ENCODE measurements at regions not wholly inside any gene's neighbourhood (a gene's known extent, or its start where the extent isn't known, plus 50 kb on each side); places are given as distances from the start of the nearest gene placed in this dataset.

DNA sequence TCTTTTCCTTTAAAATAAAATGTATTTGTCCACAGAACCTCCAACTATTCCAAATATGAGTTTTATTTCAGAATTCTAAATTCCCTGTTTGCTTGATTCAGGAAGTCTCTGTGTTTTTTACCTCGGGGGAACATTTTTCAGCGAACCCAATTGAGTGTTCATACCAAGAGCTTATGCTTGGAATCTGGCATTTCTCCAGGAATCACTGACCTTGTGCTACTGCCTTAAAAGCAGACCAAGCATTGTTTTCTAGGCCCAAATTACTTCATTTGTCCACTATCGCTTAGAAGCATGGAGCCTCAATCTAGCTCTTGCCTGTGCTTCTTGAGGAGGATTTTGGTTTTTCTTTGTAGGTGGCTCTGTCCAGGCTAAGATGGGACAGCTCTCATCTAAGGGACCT is 59.4 kb downstream of the EBLN1 start:
- Histone ChIP-seq H3K9me3 (no peaks in the 10 kb centered on the region), H3K27me3 (no peaks in the 10 kb centered on the region), H3K4me3 (no peak overlapping the region), H3K27ac (no peak overlapping the region), H3K4me1 (no peaks in the 10 kb centered on the region), H3K36me3 (no peaks in the 10 kb centered on the region)
- TF ChIP-seq EP300 (IDR thresholded peaks at IDR 0.05) (no peak), CTCF (IDR thresholded peaks at IDR 0.05) (no peak), POLR2A (IDR thresholded peaks at IDR 0.05) (no peak), POLR2AphosphoS5 (IDR thresholded peaks at IDR 0.05) (no peak)
- peak in 1 of 2 donors; percentile 40 for DNase-seq
- intact Hi-C loops (cut with DNase I; ENCODE audit: low total_unique reads) = no loop called here
- 51 to 71% (median 67%) methylated on average over 3 of the region's 3 CpGs for WGBS, 5 donors

DNA sequence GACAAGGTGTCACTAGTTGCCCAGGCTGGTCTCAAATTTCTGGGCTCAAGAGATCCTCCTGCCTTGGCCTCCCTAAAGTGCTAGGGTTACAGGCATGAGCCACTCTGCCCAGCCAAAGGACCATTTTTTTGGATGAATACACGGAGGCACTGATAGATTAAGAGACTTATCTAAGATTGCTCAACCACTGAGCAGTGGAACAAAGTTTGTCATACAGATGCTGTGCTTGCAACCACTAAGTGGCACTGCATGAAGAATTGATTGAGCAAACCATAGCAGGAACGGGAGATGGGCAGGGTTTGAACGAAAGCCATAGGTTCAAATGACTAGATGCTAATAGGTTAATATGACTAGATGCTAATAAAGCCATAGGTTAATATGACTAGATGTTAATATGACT is 61.1 kb downstream of the EBLN1 start:
- Histone ChIP-seq H3K4me1 (no peaks in the 10 kb centered on the region), H3K27me3 (no peaks in the 10 kb centered on the region), H3K4me3 (no peak overlapping the region), H3K9me3 (no peaks in the 10 kb centered on the region), H3K27ac (no peak overlapping the region), H3K36me3 (no peaks in the 10 kb centered on the region)
- no peak for DNase-seq
- 41 to 65% (median 60%) methylated on average over 3 of the region's 3 CpGs for WGBS, 5 donors
- TF ChIP-seq POLR2AphosphoS5 (IDR thresholded peaks at IDR 0.05) (no peak), POLR2A (IDR thresholded peaks at IDR 0.05) (no peak), EP300 (IDR thresholded peaks at IDR 0.05) (no peak), CTCF (IDR thresholded peaks at IDR 0.05) (no peak)
- intact Hi-C loops (cut with DNase I; ENCODE audit: low total_unique reads) = no loop called here

GRCh38 chr10:22152403-22152802 is 65.4 kb downstream of the EBLN1 start:
- H3K27me3 ChIP-seq = no peaks in the 10 kb centered on the region
- no peak overlapping the region for H3K4me3 ChIP-seq
- 83 to 86% (median 84%) methylated on average over 1 of the region's 1 CpG for WGBS, 5 donors
- no peak for DNase-seq
- peaks cover 0 to 13% (median 12%) of the 10 kb centered on the region in 4 donors for H3K9me3 ChIP-seq
- H3K36me3 ChIP-seq = no peaks in the 10 kb centered on the region
- H3K4me1 ChIP-seq = no peaks in the 10 kb centered on the region
- TF ChIP-seq POLR2A (IDR thresholded peaks at IDR 0.05) = no peak
- TF ChIP-seq POLR2AphosphoS5 (IDR thresholded peaks at IDR 0.05) = no peak
- TF ChIP-seq CTCF (IDR thresholded peaks at IDR 0.05) = no peak
- no peak for TF ChIP-seq EP300 (IDR thresholded peaks at IDR 0.05)
- intact Hi-C loops (cut with DNase I; ENCODE audit: low total_unique reads) = no loop called here
- H3K27ac ChIP-seq = no peak overlapping the region

GRCh38 chr10:22150842-22151241 is 67.0 kb downstream of the EBLN1 start:
- peaks cover 0 to 20% (median 16%) of the 10 kb centered on the region in 4 donors for H3K9me3 ChIP-seq
- intact Hi-C loops (cut with DNase I; ENCODE audit: low total_unique reads) = no loop called here
- TF ChIP-seq EP300 (IDR thresholded peaks at IDR 0.05) = no peak
- TF ChIP-seq POLR2A (IDR thresholded peaks at IDR 0.05) = no peak
- TF ChIP-seq CTCF (IDR thresholded peaks at IDR 0.05) = no peak
- TF ChIP-seq POLR2AphosphoS5 (IDR thresholded peaks at IDR 0.05) = no peak
- no peaks in the 10 kb centered on the region for H3K36me3 ChIP-seq
- H3K4me1 ChIP-seq = no peaks in the 10 kb centered on the region
- no peaks in the 10 kb centered on the region for H3K27me3 ChIP-seq
- no peak for DNase-seq
- H3K27ac ChIP-seq = no peak overlapping the region
- WGBS, 5 donors = 84 to 95% (median 89%) methylated on average over 1 of the region's 1 CpG
- no peak overlapping the region for H3K4me3 ChIP-seq
